ENCODE measurements at regions not wholly inside any gene's neighbourhood (a gene's known extent, or its start where the extent isn't known, plus 50 kb on each side); places are given as distances from the start of the nearest gene placed in this dataset.

DNA sequence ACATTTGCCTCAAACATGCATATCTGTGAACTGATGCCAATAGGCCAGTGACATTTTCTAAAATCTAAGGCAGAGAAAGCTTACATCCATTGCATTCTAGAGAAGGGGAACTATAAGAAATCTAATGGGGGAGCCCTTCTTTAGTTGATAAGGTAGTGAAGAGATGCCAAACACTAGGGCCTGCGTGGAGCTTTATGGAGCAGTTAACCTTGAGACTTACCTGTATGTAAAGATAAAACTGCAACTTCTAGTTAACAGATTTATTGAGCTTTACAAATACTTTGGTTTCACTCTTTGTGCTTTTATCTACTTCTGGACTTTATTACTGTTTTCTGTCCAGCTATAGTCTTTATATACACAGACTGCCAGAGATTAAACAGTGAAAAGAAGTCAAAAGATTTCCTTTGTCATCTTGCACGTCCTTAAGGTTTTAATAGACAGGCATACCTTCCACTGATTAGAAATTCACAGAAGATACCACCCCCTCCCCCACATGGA lies 457.6 kb downstream of the KLF12 start:
- TF ChIP-seq, protein P1, sequence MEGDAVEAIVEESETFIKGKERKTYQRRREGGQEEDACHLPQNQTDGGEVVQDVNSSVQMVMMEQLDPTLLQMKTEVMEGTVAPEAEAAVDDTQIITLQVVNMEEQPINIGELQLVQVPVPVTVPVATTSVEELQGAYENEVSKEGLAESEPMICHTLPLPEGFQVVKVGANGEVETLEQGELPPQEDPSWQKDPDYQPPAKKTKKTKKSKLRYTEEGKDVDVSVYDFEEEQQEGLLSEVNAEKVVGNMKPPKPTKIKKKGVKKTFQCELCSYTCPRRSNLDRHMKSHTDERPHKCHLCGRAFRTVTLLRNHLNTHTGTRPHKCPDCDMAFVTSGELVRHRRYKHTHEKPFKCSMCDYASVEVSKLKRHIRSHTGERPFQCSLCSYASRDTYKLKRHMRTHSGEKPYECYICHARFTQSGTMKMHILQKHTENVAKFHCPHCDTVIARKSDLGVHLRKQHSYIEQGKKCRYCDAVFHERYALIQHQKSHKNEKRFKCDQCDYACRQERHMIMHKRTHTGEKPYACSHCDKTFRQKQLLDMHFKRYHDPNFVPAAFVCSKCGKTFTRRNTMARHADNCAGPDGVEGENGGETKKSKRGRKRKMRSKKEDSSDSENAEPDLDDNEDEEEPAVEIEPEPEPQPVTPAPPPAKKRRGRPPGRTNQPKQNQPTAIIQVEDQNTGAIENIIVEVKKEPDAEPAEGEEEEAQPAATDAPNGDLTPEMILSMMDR (IDR thresholded peaks at IDR 0.05) = no peak

DNA sequence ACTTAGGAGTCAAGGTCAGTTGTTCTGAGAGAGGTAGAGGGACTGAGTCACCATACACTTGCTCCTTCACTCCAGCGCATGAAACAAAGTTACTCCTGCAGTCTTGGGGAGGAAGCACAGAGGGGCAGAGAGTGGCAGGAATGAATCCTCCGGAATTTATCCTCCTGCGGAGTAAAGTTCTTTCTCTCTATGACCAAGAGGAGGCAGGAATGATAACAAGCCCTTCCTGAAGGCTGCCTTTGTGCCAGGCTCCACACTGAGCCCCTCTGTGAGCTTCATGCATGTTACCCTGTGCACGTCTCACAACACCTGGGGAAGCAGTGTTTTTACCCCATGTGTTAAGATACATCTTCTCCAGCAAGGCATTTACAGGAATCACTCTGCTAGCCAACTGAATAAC lies 458.4 kb downstream of the KLF12 start:
- TF ChIP-seq, protein P1 (IDR thresholded peaks at IDR 0.05) = no peak

DNA sequence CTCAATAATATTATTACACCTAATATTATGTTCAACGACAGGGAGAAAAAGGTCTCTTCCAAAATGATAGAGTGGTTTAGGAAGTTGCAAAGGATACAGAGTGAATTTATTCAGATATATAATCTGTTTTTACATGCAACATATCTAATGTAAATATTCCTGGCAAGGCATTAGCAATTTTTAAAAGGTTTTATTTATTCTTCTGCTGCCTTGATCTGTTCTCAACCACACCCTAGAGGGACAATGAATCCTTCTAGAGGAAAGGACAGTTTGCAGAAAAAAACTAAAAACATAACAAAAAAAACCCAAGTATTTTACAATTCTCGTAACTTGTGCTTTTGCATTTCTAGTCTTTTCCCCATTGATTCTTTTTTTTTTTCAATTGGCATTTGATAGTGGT lies 459.6 kb downstream of the KLF12 start:
- TF ChIP-seq, protein P1 (IDR thresholded peaks at IDR 0.05) = no peak

DNA sequence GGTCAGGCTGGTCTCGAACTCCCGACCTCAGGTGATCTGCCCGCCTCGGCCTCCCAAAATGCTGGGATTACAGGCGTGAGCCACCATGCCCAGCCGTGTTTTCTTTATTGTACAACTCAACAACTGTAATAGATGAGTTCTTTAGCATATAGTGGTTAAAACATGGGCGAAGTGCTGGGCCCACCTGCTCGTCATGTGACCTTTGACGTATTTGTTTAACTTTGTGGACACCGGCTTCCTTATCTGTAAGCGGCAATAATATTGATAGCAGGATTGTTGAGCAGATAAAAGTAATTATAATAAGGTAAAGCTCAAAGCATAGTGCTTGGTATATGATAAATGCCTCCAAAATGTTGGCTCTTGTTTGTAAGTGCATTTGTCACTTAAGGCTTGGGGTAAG lies 460.3 kb downstream of the KLF12 start:
- TF ChIP-seq, protein P1 (IDR thresholded peaks at IDR 0.05) = no peak

DNA sequence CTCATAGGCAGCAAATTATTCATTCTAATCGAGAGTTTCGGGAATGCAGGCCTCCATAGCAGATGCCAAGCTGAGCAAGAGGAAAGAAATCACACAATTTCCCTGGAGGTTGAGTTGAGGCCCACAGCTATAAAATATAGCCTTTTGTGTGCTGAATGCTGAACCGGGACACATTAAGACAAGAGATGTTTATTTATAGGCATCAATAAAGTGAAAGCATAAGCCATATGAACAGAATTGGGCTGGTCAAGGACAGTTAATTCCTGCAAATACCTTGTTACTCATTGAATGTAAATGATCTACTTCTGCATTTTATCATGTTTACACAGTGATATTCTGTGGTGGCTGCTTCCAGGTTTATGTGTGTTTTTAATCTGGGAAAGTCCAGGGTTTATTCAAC lies 461.7 kb downstream of the KLF12 start:
- TF ChIP-seq, protein P1 (IDR thresholded peaks at IDR 0.05) = no peak

DNA sequence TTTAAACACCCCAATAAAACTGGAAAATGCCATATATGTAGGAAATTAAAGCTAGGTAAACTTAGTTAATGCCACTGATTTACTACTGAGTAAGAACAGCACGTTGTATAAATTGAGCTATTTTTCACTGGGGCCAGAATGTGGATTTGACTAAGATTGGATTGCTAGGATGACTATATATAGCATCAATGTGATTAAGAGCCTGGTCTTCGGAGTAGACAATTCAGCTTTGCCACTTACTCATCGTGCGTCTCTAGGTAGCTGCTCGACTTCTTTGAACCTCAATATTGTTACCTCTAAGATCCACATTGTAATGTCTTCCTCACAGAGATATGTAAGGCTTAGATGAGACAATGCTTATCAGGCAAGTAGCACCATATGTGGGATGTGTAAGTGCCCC lies 462.5 kb downstream of the KLF12 start:
- TF ChIP-seq, protein P1 (IDR thresholded peaks at IDR 0.05) = no peak

DNA sequence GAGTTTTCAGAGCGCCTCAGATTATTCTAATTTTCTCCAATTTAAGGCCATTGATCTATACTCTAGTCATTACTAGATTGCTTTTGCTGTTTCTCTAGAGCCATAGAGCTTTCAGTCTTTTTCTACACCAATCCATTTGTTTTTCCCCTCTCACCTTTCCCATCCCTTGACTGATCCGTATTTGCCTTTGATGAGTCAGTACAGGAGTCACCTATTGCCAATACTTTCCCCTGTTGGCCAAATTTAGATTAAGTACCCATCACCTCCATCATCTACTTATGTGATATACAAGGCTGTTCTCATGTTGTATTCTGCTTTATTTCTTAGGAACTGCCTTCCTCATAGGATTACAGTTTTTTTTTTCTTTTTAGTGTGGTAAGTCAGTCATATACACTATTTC lies 463.2 kb downstream of the KLF12 start:
- TF ChIP-seq, protein P1 (IDR thresholded peaks at IDR 0.05) = no peak

DNA sequence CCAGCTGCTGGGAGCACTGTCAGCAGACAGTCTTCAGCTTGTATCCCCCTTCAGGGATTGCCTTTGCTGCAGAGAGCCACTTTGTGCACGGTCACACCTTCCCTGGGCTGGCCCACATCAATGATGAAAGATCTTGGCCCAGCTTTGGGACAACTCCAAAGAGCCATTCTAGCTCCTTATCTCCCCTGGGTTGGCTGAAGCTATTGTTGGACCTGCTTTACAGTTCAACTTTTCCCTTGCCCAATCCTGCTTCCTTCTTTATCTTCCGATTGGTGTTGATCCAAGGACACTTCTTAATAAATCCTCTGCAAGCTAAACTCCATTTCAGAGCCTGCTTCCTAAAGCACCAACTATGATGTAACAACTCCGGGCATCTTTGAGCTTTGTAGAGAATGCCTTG lies 466.4 kb downstream of the KLF12 start:
- TF ChIP-seq, protein P1 (IDR thresholded peaks at IDR 0.05) = no peak

All from LNCAP (cell line).